ENCODE measurements at regions not wholly inside any gene's neighbourhood (a gene's known extent, or its start where the extent isn't known, plus 50 kb on each side); places are given as distances from the start of the nearest gene placed in this dataset.

GRCh38 chr1:187491082-187491720 is 662.5 kb downstream of the PLA2G4A start:
- H3K4me3 Mint-ChIP-seq, result no peak overlapping the region
- Histone ChIP-seq H3K27ac (ENCODE audit: low read depth in 1 of 2, low read length in 2 of 2) (no peak overlapping the region), H3K27me3 (ENCODE audit: control insufficient read depth in 1 of 2, insufficient read depth in 2 of 2, low read length in 2 of 2) (no peaks in the 10 kb centered on the region), H3K9me3 (ENCODE audit: control insufficient read depth in 1 of 2, insufficient read depth in 1 of 2, low read length in 2 of 2) (peaks cover 0 to 3% of the 10 kb centered on the region in 2 experiments), H3K4me1 (ENCODE audit: insufficient read depth, low read length) (no peaks in the 10 kb centered on the region), H3K36me3 (ENCODE audit: insufficient read depth, low read length) (no peaks in the 10 kb centered on the region), H3K4me3 (ENCODE audit: low read length) (no peak overlapping the region)
- intact Hi-C loops (cut with DNase I, micrococcal nuclease), result no loop called here
- H3K4me1 Mint-ChIP-seq (ENCODE audit: low read depth), result no peaks in the 10 kb centered on the region
- no peaks in the 10 kb centered on the region for H3K36me3 Mint-ChIP-seq (ENCODE audit: low read depth)
- TF ChIP-seq CTCF (IDR thresholded peaks at IDR 0.05), result no peak
- H3K27ac Mint-ChIP-seq, result no peak overlapping the region
- ATAC-seq (ENCODE audit: poor library complexity) (no peak), DNase-seq (no peak)
- CTCF ChIA-PET, result no interaction called here
- H3K9me3 Mint-ChIP-seq, result no peaks in the 10 kb centered on the region
- no peaks in the 10 kb centered on the region for H3K27me3 Mint-ChIP-seq
- POLR2A ChIA-PET, result no interaction called here

- no peak for ATAC-seq (ENCODE audit: poor library complexity)
- no peak for DNase-seq
- Mint-ChIP-seq H3K36me3 (ENCODE audit: low read depth) (no peaks in the 10 kb centered on the region), H3K4me1 (ENCODE audit: low read depth) (no peaks in the 10 kb centered on the region), H3K9me3 (no peaks in the 10 kb centered on the region), H3K27me3 (no peaks in the 10 kb centered on the region), H3K4me3 (no peak overlapping the region), H3K27ac (no peak overlapping the region)
- Histone ChIP-seq H3K9me3 (ENCODE audit: control insufficient read depth in 1 of 2, insufficient read depth in 1 of 2, low read length in 2 of 2) (peaks cover 0 to 6% of the 10 kb centered on the region in 2 experiments), H3K36me3 (ENCODE audit: insufficient read depth, low read length) (no peaks in the 10 kb centered on the region), H3K4me3 (ENCODE audit: low read length) (no peak overlapping the region), H3K27me3 (ENCODE audit: control insufficient read depth in 1 of 2, insufficient read depth in 2 of 2, low read length in 2 of 2) (no peaks in the 10 kb centered on the region), H3K4me1 (ENCODE audit: insufficient read depth, low read length) (no peaks in the 10 kb centered on the region), H3K27ac (ENCODE audit: low read depth in 1 of 2, low read length in 2 of 2) (no peak overlapping the region)
- no peak for TF ChIP-seq CTCF (IDR thresholded peaks at IDR 0.05)
- ChIA-PET CTCF (no interaction called here), POLR2A (no interaction called here)
- intact Hi-C loops (cut with DNase I, micrococcal nuclease), result no loop called here
These were observed 669.3 kb downstream of the PLA2G4A start for GRCh38 chr1:187498028-187498427.

- ChIA-PET CTCF (no interaction called here), POLR2A (no interaction called here)
- H3K9me3 ChIP-seq (ENCODE audit: control insufficient read depth in 1 of 2, insufficient read depth in 1 of 2, low read length in 2 of 2), result no peaks in the 10 kb centered on the region
- Mint-ChIP-seq H3K27ac (no peak overlapping the region), H3K36me3 (ENCODE audit: low read depth) (no peaks in the 10 kb centered on the region), H3K9me3 (peaks cover 10% of the 10 kb centered on the region), H3K4me3 (no peak overlapping the region), H3K27me3 (no peaks in the 10 kb centered on the region), H3K4me1 (ENCODE audit: low read depth) (no peaks in the 10 kb centered on the region)
- no peaks in the 10 kb centered on the region for H3K4me1 ChIP-seq (ENCODE audit: insufficient read depth, low read length)
- intact Hi-C loops (cut with DNase I, micrococcal nuclease), result no loop called here
- no peaks in the 10 kb centered on the region for H3K27me3 ChIP-seq (ENCODE audit: control insufficient read depth in 1 of 2, insufficient read depth in 2 of 2, low read length in 2 of 2)
- no peak overlapping the region for H3K27ac ChIP-seq (ENCODE audit: low read depth in 1 of 2, low read length in 2 of 2)
- no peaks in the 10 kb centered on the region for H3K36me3 ChIP-seq (ENCODE audit: insufficient read depth, low read length)
- DNase-seq (no peak), ATAC-seq (ENCODE audit: poor library complexity) (no peak)
- no peak overlapping the region for H3K4me3 ChIP-seq (ENCODE audit: low read length)
- no peak for TF ChIP-seq CTCF (IDR thresholded peaks at IDR 0.05)
These were observed 676.0 kb downstream of the PLA2G4A start for GRCh38 chr1:187504779-187505178.
